SKM-1 (cell line): ENCODE measurements at regions not wholly inside any gene's neighbourhood (a gene's known extent, or its start where the extent isn't known, plus 50 kb on each side); places are given as distances from the start of the nearest gene placed in this dataset.
A peak's percentile ranks its signal among the peaks of the same experiment; 100 is the strongest.
"Not testable (repeated sequence)": the region's sequence is repeated elsewhere in the genome, so short reads cannot be mapped to it uniquely, and the experiment has no call there.

Source experiments
- DNase-seq: peaks from one replicate; lab custom pipeline; 2025; ENCODE audit not compliant: unreplicated experiment; lab: John Stamatoyannopoulos, UW

- no peak for DNase-seq
Observed at GRCh38 chr13:24931450-24932251, 164.3 kb upstream of the PABPC3 start.

GRCh38 chr13:24933106-24934023, 162.6 kb upstream of the PABPC3 start:
- peak; percentile 65 for DNase-seq

GRCh38 chr13:24934024-24934385, 161.9 kb upstream of the PABPC3 start:
- DNase-seq: not testable (repeated sequence)

GRCh38 chr13:24938966-24939365, 157.0 kb upstream of the PABPC3 start:
- DNase-seq: no peak

- not testable (repeated sequence) for DNase-seq
Observed at GRCh38 chr13:24941023-24941713, 154.8 kb upstream of the PABPC3 start.

- no peak for DNase-seq
Observed at GRCh38 chr13:24943136-24943535, 152.8 kb upstream of the PABPC3 start.

GRCh38 chr13:24944073-24944472, 151.9 kb upstream of the PABPC3 start:
- DNase-seq: not testable (repeated sequence)

GRCh38 chr13:24948977-24949376, 147.0 kb upstream of the PABPC3 start:
- DNase-seq: not testable (repeated sequence)

- not testable (repeated sequence) for DNase-seq
Observed at GRCh38 chr13:24950611-24951010, 145.3 kb upstream of the PABPC3 start.

GRCh38 chr13:24967970-24968369, 128.0 kb upstream of the PABPC3 start:
- DNase-seq: not testable (repeated sequence)

GRCh38 chr13:24968416-24968815, 127.5 kb upstream of the PABPC3 start:
- not testable (repeated sequence) for DNase-seq

- DNase-seq: not testable (repeated sequence)
Observed at GRCh38 chr13:24973102-24973501, 122.8 kb upstream of the PABPC3 start.

- not testable (repeated sequence) for DNase-seq
Observed at GRCh38 chr13:24981181-24981803, 114.6 kb upstream of the PABPC3 start.

- no peak for DNase-seq
Observed at GRCh38 chr13:24982333-24982999, 113.5 kb upstream of the PABPC3 start.

GRCh38 chr13:24983094-24983493, 112.8 kb upstream of the PABPC3 start:
- no peak for DNase-seq

GRCh38 chr13:24984134-24984533, 111.8 kb upstream of the PABPC3 start:
- no peak for DNase-seq

GRCh38 chr13:24985107-24985506, 110.8 kb upstream of the PABPC3 start:
- no peak for DNase-seq

GRCh38 chr13:24985896-24986295, 110.0 kb upstream of the PABPC3 start:
- DNase-seq: no peak

GRCh38 chr13:24986826-24987225, 109.1 kb upstream of the PABPC3 start:
- DNase-seq: no peak

GRCh38 chr13:24989959-24990358, 106.0 kb upstream of the PABPC3 start:
- not testable (repeated sequence) for DNase-seq
